Endothelial cell of umbilical vein (primary cell): ENCODE measurements at regions not wholly inside any gene's neighbourhood (a gene's known extent, or its start where the extent isn't known, plus 50 kb on each side); places are given as distances from the start of the nearest gene placed in this dataset.

Experiments
- BruUV-seq: library from RNA; stranded (reverse); fragments of 400-500 nt; replicated peaks from 2 replicates; lab custom pipeline; 2021; lab: Mats Ljungman, UMichigan
- CTCF ChIA-PET: fragments of 300-600, 350-600 bp; sonication (Branson Sonifier 250); formaldehyde crosslinking; loops from one replicate; lab custom pipeline; 2021; ENCODE audit warnings: antibody characterized with exemption, inconsistent platforms; lab: Charles Lee
- POLR2A ChIA-PET: fragments of 300-600, 350-600 bp; sonication (Branson Sonifier 250); formaldehyde crosslinking; loops from one replicate; lab custom pipeline; 2021; ENCODE audit warnings: antibody characterized with exemption, inconsistent platforms; lab: Charles Lee
- DNase-seq: peaks from one replicate; pipeline ENCODE4 v3.0.0-alpha.2; 2011; ENCODE audit warnings: low read depth, low spot score
- FAIRE-seq: peaks from 2 replicates; lab custom pipeline; 2011; peaks lifted over from hg19 to GRCh38; lab: Jason Lieb, UNC
- H2AFZ ChIP-seq: 2 replicates; pipeline ENCODE4 v1.6.0; 2012; ENCODE audit warnings: low read depth, low read length, control low read depth, inconsistent platforms
- H3K27ac ChIP-seq: 2 replicates; pipeline ENCODE4 v1.5.1; 2011; ENCODE audit warnings: low read depth, mild to moderate bottlenecking, control low read depth, low read length, moderate library complexity; ENCODE audit not compliant: insufficient read depth
- H3K27me3 ChIP-seq, 2 experiments: 2 replicates each; pipeline versions ENCODE4 v1.6.0 to v1.6.1; 2011; ENCODE audit warnings: low read length in 2 of 2, mixed read lengths in 1 of 2; ENCODE audit not compliant: control insufficient read depth in 2 of 2, insufficient read depth in 2 of 2
- H3K36me3 ChIP-seq, 2 experiments: 2 replicates in 1 of 2; 3 replicates in 1 of 2; pipeline ENCODE4 v1.5.1; 2011; ENCODE audit warnings: low read length in 2 of 2, mild to moderate bottlenecking in 1 of 2, moderate library complexity in 1 of 2; ENCODE audit not compliant: control insufficient read depth in 2 of 2, insufficient read depth in 2 of 2; ENCODE audit errors: extremely low read depth in 1 of 2
- H3K4me1 ChIP-seq: 3 replicates; pipeline ENCODE4 v1.5.1; 2011; ENCODE audit warnings: mild to moderate bottlenecking, low read length; ENCODE audit not compliant: control insufficient read depth, insufficient read depth; ENCODE audit errors: extremely low read depth
- H3K4me2 ChIP-seq: 2 replicates; pipeline ENCODE4 v1.6.1; 2011; ENCODE audit warnings: low read length, control low read depth, mixed read lengths; ENCODE audit not compliant: insufficient read depth
- H3K4me3 ChIP-seq, 3 experiments: fragments of 200-600 bp in 1 of 3; sonication (generic), shearing (Covaris generic) in 1 of 3; replicated peaks in 1 of 3; 2 replicates each; pipeline ENCODE4 v1.5.1; 2011 to 2016; ENCODE audit warnings: control low read depth in 3 of 3, low read length in 3 of 3, mild to moderate bottlenecking in 2 of 3, inconsistent platforms in 1 of 3, low read depth in 1 of 3, moderate library complexity in 1 of 3; ENCODE audit not compliant: insufficient read depth in 1 of 3
- H3K79me2 ChIP-seq: 2 replicates; pipeline ENCODE4 v1.6.0; 2012; ENCODE audit warnings: low read length, inconsistent platforms; ENCODE audit not compliant: control insufficient read depth, insufficient read depth
- H3K9ac ChIP-seq: replicated peaks from 2 replicates; pipeline ENCODE3; 2011; ENCODE audit warnings: low read length, control low read depth; ENCODE audit not compliant: insufficient read depth; ENCODE audit errors: extremely low read depth
- H3K9me1 ChIP-seq: replicated peaks from 3 replicates; pipeline ENCODE4 v1.6.0; 2011; ENCODE audit warnings: mild to moderate bottlenecking, low read length; ENCODE audit not compliant: control insufficient read depth, insufficient read depth; ENCODE audit errors: extremely low read depth
- H3K9me3 ChIP-seq: replicated peaks from 2 replicates; pipeline ENCODE4 v1.5.1; 2012; ENCODE audit warnings: low read length, inconsistent platforms; ENCODE audit not compliant: control insufficient read depth, insufficient read depth
- H4K20me1 ChIP-seq: replicated peaks from 2 replicates; pipeline ENCODE3; 2011; ENCODE audit warnings: mild to moderate bottlenecking, low read length; ENCODE audit not compliant: control insufficient read depth, insufficient read depth; ENCODE audit errors: extremely low read depth
- EZH2 ChIP-seq: IDR thresholded peaks from 2 replicates; pipeline ENCODE4 v1.6.1; 2012; ENCODE audit warnings: borderline replicate concordance, low read depth, mild to moderate bottlenecking, moderate library complexity, low read length, inconsistent platforms; ENCODE audit not compliant: severe bottlenecking
- FOS ChIP-seq: IDR thresholded peaks from 2 replicates; pipeline ENCODE4 v1.6.1; 2011; ENCODE audit warnings: mild to moderate bottlenecking, low read length, moderate library complexity, borderline replicate concordance; ENCODE audit not compliant: insufficient read depth
- GATA2 ChIP-seq: IDR thresholded peaks from 2 replicates; pipeline ENCODE4 v1.7.0; 2011; ENCODE audit warnings: low read depth, mild to moderate bottlenecking, moderate library complexity, mixed read lengths, low read length; ENCODE audit not compliant: insufficient read length, insufficient read depth
- JUN ChIP-seq: IDR thresholded peaks from 2 replicates; pipeline ENCODE4 v1.6.1; 2011; ENCODE audit warnings: borderline replicate concordance, low read depth; ENCODE audit not compliant: insufficient read length, insufficient read depth
- MYC ChIP-seq: IDR thresholded peaks from one replicate; pipeline ENCODE4 v1.6.1; 2011; ENCODE audit warnings: mild to moderate bottlenecking, low read depth, low read length
- POLR2A ChIP-seq: IDR thresholded peaks from 2 replicates; pipeline ENCODE4 v1.6.1; 2012; ENCODE audit warnings: low read depth, mild to moderate bottlenecking, control low read depth, low read length
- POLR2AphosphoS5 ChIP-seq: IDR thresholded peaks from 2 replicates; pipeline ENCODE4 v1.6.1; 2012; ENCODE audit warnings: low read depth, mild to moderate bottlenecking, control low read depth, low read length, moderate library complexity; ENCODE audit not compliant: insufficient read depth
- dilution Hi-C: fragments of 300-500 bp; cut with MboI; formaldehyde crosslinking; loops from one replicate; pipeline ENCODE4 v1.15.0; 2019; ENCODE audit warnings: low sequenced_read_pairs; ENCODE audit not compliant: extremely low pct_ligation_motif_present
- intact Hi-C: fragments of 100-400 bp; cut with micrococcal nuclease; formaldehyde crosslinking; loops from one replicate; pipeline ENCODE4 v1.10.0; 2022
- TF ChIP-seq, protein P1 (sequence below): IDR thresholded peaks from 2 replicates; pipeline ENCODE4 v1.6.1; 2011; ENCODE audit not compliant: insufficient read depth, insufficient read length
- TF ChIP-seq, protein P2 (sequence below), 2 donors: IDR thresholded peaks; 1 replicate in 1 of 2; 2 replicates in 1 of 2; pipeline ENCODE4 v1.5.1; 2011; ENCODE audit warnings: low read length in 2 of 2, mild to moderate bottlenecking in 2 of 2, moderate library complexity in 2 of 2, control low read depth in 1 of 2, inconsistent platforms in 1 of 2, low read depth in 1 of 2; ENCODE audit not compliant: insufficient read depth in 1 of 2; ENCODE audit errors: extremely low read depth in 1 of 2

- BruUV-seq = no TSS peak
- no peaks in the 10 kb centered on the region for H3K9me1 ChIP-seq
- H3K79me2 ChIP-seq = no peaks in the 10 kb centered on the region
- H3K36me3 ChIP-seq = no peaks in the 10 kb centered on the region
- no peaks in the 10 kb centered on the region for H3K9me3 ChIP-seq
- no peaks in the 10 kb centered on the region for H3K4me1 ChIP-seq
- dilution Hi-C loops (no loop called here), intact Hi-C loops (no loop called here)
- H3K4me3 ChIP-seq = no peak overlapping the region
- H4K20me1 ChIP-seq = no peaks in the 10 kb centered on the region
- H3K27me3 ChIP-seq = no peaks in the 10 kb centered on the region
- H3K4me2 ChIP-seq = no peak overlapping the region
- TF ChIP-seq EZH2 = no peak
- TF ChIP-seq GATA2 = no peak
- no peak for TF ChIP-seq MYC
- TF ChIP-seq, protein P1, sequence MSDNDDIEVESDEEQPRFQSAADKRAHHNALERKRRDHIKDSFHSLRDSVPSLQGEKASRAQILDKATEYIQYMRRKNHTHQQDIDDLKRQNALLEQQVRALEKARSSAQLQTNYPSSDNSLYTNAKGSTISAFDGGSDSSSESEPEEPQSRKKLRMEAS = no peak
- no peak for TF ChIP-seq JUN
- TF ChIP-seq POLR2AphosphoS5 = no peak
- no peak for TF ChIP-seq POLR2A
- no peak for TF ChIP-seq FOS
- TF ChIP-seq, protein P2, sequence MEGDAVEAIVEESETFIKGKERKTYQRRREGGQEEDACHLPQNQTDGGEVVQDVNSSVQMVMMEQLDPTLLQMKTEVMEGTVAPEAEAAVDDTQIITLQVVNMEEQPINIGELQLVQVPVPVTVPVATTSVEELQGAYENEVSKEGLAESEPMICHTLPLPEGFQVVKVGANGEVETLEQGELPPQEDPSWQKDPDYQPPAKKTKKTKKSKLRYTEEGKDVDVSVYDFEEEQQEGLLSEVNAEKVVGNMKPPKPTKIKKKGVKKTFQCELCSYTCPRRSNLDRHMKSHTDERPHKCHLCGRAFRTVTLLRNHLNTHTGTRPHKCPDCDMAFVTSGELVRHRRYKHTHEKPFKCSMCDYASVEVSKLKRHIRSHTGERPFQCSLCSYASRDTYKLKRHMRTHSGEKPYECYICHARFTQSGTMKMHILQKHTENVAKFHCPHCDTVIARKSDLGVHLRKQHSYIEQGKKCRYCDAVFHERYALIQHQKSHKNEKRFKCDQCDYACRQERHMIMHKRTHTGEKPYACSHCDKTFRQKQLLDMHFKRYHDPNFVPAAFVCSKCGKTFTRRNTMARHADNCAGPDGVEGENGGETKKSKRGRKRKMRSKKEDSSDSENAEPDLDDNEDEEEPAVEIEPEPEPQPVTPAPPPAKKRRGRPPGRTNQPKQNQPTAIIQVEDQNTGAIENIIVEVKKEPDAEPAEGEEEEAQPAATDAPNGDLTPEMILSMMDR (IDR thresholded peaks at IDR 0.05; ENCODE audit: extremely low read depth in 1 of 2, insufficient read depth in 1 of 2, low read depth in 1 of 2, low read length in 2 of 2) = no peak
- POLR2A ChIA-PET = no interaction called here
- CTCF ChIA-PET = interaction anchor here (1.7 kb wide), 1 partner anchor 10 kb away, joined by 6 read pairs; no protein-coding TSS in a partner anchor
- H2AFZ ChIP-seq = no peak overlapping the region
- no peak for FAIRE-seq
- no peak overlapping the region for H3K9ac ChIP-seq
- H3K27ac ChIP-seq = no peak overlapping the region
- DNase-seq = peak; percentile 38
These were observed 1103.0 kb downstream of the CBLN2 start for GRCh38 chr18:71441156-71441555.
